Retinal pigment epithelial cell (primary cell): ENCODE measurements at regions not wholly inside any gene's neighbourhood (a gene's known extent, or its start where the extent isn't known, plus 50 kb on each side); places are given as distances from the start of the nearest gene placed in this dataset.

Source experiments
- DNase-seq: peaks from one replicate; pipeline ENCODE4 v3.0.0-alpha.2; 2010; ENCODE audit warnings: low read depth
- H3K4me3 ChIP-seq: 2 replicates; pipeline ENCODE4 v1.5.1; 2011; ENCODE audit warnings: mild to moderate bottlenecking, low read length, control low read depth, moderate library complexity
- CTCF ChIP-seq: conservative IDR thresholded peaks from 2 replicates; pipeline ENCODE4 v1.5.1; 2011; ENCODE audit warnings: low read depth, low read length, control low read depth, inconsistent platforms

GRCh38 chr6:15058200-15059061 lies 187.4 kb upstream of the JARID2 start:
- no peak for DNase-seq
- no peak overlapping the region for H3K4me3 ChIP-seq
- no peak for TF ChIP-seq CTCF

DNA sequence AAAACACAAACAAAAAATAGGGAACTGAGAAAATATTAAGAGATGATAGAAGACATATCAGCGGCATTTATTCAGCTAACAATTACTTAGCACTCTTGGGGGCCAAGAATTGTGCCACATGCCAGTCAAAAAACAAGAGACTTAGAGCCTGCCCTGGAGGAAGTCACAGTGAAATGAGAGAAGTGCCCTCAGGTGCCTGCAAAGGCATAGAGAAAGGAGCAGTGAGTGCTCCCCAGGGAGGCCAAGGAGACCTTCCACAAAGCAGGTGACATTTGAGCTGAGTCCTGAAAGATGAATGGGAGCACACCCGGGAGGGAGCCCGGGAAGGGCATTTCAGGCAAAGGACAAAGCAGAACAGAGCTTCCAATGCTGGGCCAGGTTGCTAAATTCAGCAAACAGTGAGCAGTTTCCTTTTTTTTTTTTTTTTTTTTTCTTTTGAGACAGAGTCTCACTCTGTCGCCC lies 184.7 kb upstream of the JARID2 start:
- TF ChIP-seq CTCF, result no peak
- no peak overlapping the region for H3K4me3 ChIP-seq
- no peak for DNase-seq

DNA sequence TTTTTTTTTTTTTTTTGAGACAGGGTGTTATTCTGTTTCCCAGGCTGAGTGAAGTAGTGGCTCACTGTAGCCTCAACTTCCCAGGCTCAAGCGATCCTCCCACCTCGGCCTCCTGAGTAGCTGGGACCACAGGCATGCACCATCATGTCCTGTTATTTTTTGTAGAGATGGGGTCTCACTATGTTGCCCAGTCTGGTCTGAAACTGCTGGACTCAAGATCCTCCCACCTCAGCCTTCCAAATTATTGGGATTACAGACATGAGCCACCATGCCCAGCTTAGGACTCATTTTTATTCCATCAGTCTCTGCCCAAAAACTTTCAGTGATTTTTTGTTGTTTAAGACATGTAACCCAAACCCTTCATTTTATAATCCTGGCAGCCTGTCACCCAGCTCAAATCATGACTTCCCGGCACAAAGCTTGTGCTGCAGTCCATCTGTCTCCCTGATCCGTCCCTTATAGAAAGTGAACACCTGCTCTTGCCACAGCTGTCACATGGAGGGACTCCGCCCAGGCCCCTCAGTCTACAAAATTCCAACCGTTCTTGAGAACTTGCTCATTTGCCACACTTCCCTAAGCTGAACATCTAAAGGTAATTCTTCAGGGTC lies 183.9 kb upstream of the JARID2 start:
- TF ChIP-seq CTCF, result no peak
- no peak overlapping the region for H3K4me3 ChIP-seq
- DNase-seq, result no peak

DNA sequence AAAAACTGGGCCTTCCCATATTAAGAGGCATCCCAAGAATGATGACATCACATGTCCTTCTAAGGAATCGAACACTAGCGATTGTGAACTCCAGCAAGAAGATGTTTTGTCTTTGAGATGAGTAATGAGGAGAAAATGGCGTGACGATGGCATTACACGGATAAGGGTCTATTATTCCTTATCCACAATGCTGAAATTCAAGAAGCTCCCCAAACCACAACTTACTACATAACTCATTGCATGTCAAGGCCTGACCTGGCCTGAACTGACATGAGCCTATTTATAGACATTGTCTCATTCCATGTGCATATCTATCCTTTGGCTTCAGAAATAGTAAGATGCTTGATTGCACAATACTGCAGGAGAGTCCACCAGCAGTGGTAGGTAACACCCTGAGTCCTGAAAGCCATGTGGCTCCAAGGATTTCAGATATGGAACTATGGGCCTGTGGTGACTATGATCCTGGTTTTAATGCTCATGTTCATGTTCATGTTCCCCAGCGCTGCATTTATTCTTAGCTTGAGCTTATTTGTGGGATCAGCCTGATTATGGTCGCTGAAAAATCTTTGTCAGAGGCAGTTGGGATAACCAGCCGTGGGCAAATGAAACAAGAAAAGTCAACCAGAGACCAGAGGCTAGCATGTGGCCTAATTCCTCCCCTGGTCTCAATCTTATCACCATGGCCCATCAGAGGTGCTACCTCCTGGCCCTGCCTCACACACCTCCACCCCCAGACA lies 183.2 kb upstream of the JARID2 start:
- no peak for TF ChIP-seq CTCF
- no peak overlapping the region for H3K4me3 ChIP-seq

GRCh38 chr6:15063253-15063853 lies 182.5 kb upstream of the JARID2 start:
- DNase-seq, result no peak
- H3K4me3 ChIP-seq, result no peak overlapping the region
- no peak for TF ChIP-seq CTCF

More for the DNA sequence above, 183.2 kb upstream of the JARID2 start:
- DNase-seq, result peak; percentile 28

DNA sequence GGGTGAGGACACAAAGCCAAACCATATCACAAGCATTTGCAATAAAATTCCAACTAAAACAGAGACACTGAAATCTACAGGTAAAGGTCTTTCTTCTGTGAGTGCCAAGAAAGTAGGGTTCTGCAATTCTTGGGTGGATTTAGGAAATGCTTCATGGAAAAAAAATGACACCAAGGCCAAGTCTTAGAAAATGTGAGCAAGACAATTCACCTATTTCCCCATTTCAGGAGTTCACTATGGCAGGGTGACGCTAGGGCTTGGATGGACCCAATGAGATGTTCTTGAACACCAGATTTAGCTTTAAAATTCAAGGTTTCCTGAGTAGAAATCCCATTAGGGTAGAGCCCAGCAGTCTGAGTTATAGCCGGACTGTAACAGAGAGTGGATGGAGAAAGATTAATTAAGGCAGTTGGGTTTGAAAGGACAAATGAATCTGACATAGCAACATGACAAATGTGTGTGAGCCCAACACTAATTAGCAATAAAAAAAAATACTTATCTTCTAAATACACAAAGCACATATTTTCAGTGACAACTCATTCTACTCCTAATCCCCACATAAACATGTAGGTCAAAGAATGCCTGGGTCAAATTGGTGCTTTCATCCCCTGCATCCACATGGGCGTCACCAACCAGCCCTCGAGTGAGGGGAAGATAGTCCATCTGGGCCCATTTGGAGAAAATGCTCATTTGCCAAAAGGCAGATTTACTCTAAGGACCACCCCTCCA lies 180.4 kb upstream of the JARID2 start:
- H3K4me3 ChIP-seq, result no peak overlapping the region
- peak; percentile 37 for DNase-seq
- no peak for TF ChIP-seq CTCF
